ENCODE measurements at regions not wholly inside any gene's neighbourhood (a gene's known extent, or its start where the extent isn't known, plus 50 kb on each side); places are given as distances from the start of the nearest gene placed in this dataset.

DNA sequence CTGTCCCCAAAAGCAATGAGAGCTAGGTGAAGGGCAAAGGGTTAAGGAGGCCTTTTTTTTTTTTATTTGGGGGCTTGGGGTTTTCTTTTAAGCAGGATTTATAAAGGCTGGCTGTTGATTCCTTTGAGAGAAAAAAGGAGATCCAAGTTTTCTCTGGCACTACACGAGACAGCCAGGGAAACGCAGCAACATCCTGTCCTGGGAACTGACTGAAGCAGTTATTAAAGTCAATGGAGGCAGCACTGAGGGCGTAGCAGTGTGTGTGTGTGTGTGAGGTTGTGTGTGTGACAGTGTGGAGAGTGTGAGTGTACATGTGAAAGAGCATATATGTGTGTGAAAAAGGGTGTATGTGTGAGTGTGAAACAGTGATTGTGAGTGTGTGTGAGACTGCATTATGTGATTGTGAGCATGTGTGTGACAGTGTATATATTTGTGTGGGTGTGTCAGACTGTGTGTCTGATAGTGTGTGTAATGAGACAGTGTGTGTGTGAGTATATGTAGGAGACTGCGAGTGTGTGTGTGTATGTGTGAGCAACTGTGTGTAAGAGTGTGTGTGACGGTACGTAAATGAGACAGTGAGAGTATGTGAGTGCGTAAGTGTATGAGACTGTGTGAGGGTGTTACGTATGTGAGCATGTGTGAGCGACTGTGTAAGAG lies 65.9 kb upstream of the TIAM1 start:
- no peak for DNase-seq (ENCODE audit: low spot score)

DNA sequence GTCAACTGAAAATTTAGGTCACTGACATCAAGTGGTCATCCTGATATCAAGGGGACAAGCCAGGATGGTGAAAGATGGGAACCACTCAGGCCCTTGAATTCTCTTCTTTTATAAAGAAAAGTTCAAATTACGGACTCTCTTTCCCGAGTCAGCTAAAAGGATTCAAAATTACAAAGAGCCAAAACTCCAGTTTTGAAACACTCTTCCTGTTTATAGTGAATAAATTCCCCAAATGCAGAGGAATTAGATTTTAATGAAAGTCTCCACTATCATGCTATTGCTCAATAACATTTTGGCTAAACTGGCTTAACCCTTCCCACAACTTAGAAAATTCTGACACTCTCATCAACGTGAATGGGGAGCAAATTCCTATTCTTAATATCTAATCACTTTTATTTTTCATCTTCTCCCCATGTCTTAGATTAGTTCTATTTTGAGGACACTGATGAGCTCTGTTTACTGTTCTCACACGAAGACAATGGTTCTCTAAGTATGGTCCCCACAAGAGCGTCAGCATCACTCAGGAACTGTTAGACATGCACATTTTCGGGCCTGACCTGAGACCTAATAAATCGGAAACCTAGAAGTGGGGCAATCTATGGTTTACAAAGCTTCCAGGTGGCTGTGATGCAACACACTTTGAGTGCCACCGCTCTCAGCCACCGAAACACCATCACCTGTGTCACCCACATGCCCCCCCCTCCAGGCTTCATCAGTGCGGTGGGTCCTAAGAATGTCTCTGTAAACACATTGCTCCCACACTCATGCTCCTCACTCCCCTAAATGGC lies 64.4 kb upstream of the TIAM1 start:
- DNase-seq (ENCODE audit: low spot score): no peak

GRCh38 chr21:31406510-31406909 lies 62.4 kb upstream of the TIAM1 start:
- DNase-seq (ENCODE audit: low spot score): no peak

GRCh38 chr21:31405604-31406003 lies 61.5 kb upstream of the TIAM1 start:
- no peak for DNase-seq (ENCODE audit: low spot score)

DNA sequence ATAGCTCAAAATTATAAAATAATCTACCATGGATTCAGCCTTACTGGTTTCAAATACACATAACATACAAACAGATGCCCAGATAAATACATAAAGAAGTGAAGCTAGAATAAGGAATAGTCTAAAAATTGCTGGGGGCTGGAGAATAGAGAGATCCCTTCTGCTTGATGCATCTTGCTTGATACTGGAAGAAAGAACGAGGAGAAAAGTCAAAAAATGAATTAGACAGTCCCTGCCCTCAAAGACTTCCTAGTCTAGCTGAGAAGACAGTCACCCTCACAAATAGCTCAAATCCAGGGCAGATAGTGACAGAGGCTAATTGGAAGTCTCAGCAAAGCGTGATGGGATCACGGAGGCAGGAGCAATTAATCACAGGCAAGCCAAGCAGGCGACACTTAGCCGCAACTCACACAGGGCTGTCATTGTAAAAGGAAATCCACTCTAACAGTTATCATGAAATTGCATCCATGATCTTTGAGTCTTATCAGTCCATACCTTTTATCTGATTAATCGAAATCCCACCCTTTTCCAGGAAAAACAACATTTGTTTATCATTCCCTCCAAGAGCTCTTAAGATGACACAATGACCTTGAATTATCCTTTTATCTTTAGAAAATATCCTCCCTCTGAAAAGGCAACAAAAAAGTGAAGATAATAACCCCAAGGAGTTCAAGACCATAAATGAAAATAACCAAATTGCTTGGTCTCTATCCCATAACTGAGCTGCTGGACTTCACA lies 59.7 kb upstream of the TIAM1 start:
- peak; percentile 73 for DNase-seq (ENCODE audit: low spot score)

GRCh38 chr21:31399591-31399990 lies 55.5 kb upstream of the TIAM1 start:
- DNase-seq (ENCODE audit: low spot score): no peak

- no peak for DNase-seq (ENCODE audit: low spot score)
Observed at GRCh38 chr21:31398574-31398973, 54.5 kb upstream of the TIAM1 start.

- DNase-seq (ENCODE audit: low spot score): no peak
Observed at GRCh38 chr21:31397939-31398338, 53.9 kb upstream of the TIAM1 start.

- peak; percentile 72 for DNase-seq (ENCODE audit: low spot score)
Observed at GRCh38 chr21:31397515-31397926, 53.5 kb upstream of the TIAM1 start.

GRCh38 chr21:31397030-31397429 lies 53.0 kb upstream of the TIAM1 start:
- DNase-seq (ENCODE audit: low spot score): no peak

DNA sequence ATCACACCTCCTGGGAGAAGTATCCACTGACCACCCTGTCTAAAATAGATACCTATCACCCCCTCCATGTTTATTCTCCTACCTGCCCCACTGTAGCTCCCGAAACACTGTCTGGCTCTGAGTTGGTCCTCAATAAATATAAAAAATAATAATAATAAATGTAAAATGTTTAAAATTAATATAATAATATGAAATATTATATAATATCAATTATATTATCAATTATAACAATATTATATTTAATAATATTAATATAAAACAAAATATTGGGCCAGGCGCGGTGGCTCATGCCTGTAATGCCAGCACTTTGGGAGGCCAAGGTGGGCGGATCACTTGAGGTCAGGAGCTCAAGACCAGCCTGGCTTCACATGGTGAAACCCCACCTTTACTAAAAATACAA lies 52.3 kb upstream of the TIAM1 start:
- no peak for DNase-seq (ENCODE audit: low spot score)

GRCh38 chr21:31395791-31396190 lies 51.7 kb upstream of the TIAM1 start:
- no peak for DNase-seq (ENCODE audit: low spot score)

GRCh38 chr21:31395268-31395667 lies 51.2 kb upstream of the TIAM1 start:
- DNase-seq (ENCODE audit: low spot score): no peak

GRCh38 chr21:31394309-31394708 lies 50.2 kb upstream of the TIAM1 start:
- no peak for DNase-seq (ENCODE audit: low spot score)
